HCT116 (cell line): ENCODE measurements at regions not wholly inside any gene's neighbourhood (a gene's known extent, or its start where the extent isn't known, plus 50 kb on each side); places are given as distances from the start of the nearest gene placed in this dataset. TPM values are rescaled to one million over a fixed set of nuclear protein-coding genes. Genes with fewer than 3 reads are reported as not detected.

Experiments
- ATAC-seq: fragments of 200-7000 bp; cut with Tn5 transposase; 2 replicates; pipeline ENCODE4 v1.9.1; 2020; ENCODE audit warnings: mild to moderate bottlenecking, moderate library complexity
- BruUV-seq: library from RNA; stranded (reverse); fragments of 400-500 nt; replicated peaks from 2 replicates; lab custom pipeline; 2021; lab: Mats Ljungman, UMichigan
- CTCF ChIA-PET: fragments of 300-600 bp; sonication (Branson Sonifier 250); formaldehyde crosslinking; loops from one replicate; lab custom pipeline; 2021; ENCODE audit warnings: antibody characterized with exemption; lab: Charles Lee
- POLR2A ChIA-PET: fragments of 300-600, 350-600 bp; sonication (Branson Sonifier 250); formaldehyde crosslinking; loops from one replicate; lab custom pipeline; 2021; ENCODE audit warnings: antibody characterized with exemption; lab: Charles Lee
- RAD21 ChIA-PET, 2 experiments: fragments of 300-600 bp; sonication (Branson Sonifier 250); formaldehyde crosslinking; loops; one replicate each; lab custom pipeline; 2023; ENCODE audit warnings: low total read pairs in 2 of 2; ENCODE audit not compliant: uncharacterized antibody in 2 of 2, unreplicated experiment in 2 of 2, low non-redundant PET in 1 of 2; lab: Charles Lee
- DNase-seq: peaks from one replicate; pipeline ENCODE4 v3.0.0-alpha.2; 2010; ENCODE audit warnings: low read depth, low spot score
- H2AFZ ChIP-seq: fragments of 200-600 bp; shearing (Covaris generic), sonication (generic); 2 replicates; pipeline ENCODE4 v1.6.1; 2017; ENCODE audit warnings: low read depth, mixed run types, mixed read lengths, antibody characterized with exemption, low read length; ENCODE audit not compliant: poor library complexity, severe bottlenecking
- H3K27ac ChIP-seq: 2 replicates; pipeline ENCODE4 v1.5.1; 2012; ENCODE audit warnings: low read depth, low read length
- H3K27me3 ChIP-seq: fragments of 200-600 bp; sonication (generic); 2 replicates; pipeline ENCODE4 v1.6.1; 2016; ENCODE audit warnings: mixed run types, low read length, mixed read lengths; ENCODE audit not compliant: insufficient read depth
- H3K36me3 ChIP-seq, 2 experiments: fragments of 200-500 bp in 1 of 2; fragments of 200-600 bp in 1 of 2; sonication (Bioruptor generic) in 1 of 2; sonication (generic) in 1 of 2; 2 replicates each; pipeline versions ENCODE4 v1.5.1 to v1.6.1; 2014 to 2016; ENCODE audit warnings: low read length in 2 of 2, inconsistent platforms in 1 of 2, mixed read lengths in 1 of 2, mixed run types in 1 of 2; ENCODE audit not compliant: insufficient read depth in 2 of 2, control insufficient read depth in 1 of 2
- H3K4me1 ChIP-seq, 2 experiments: fragments of 200-600 bp in 1 of 2; sonication (generic) in 1 of 2; 2 replicates each; pipeline versions ENCODE4 v1.5.1 to v1.6.1; 2012 to 2017; ENCODE audit warnings: low read length in 2 of 2, inconsistent platforms in 1 of 2, mild to moderate bottlenecking in 1 of 2, mixed read lengths in 1 of 2, mixed run types in 1 of 2, moderate library complexity in 1 of 2; ENCODE audit not compliant: insufficient read depth in 2 of 2, control insufficient read depth in 1 of 2
- H3K4me2 ChIP-seq: fragments of 200-600 bp; sonication (generic); 2 replicates; pipeline ENCODE4 v1.6.1; 2017; ENCODE audit warnings: mixed run types, low read length, mixed read lengths
- H3K4me3 ChIP-seq, 2 experiments: fragments of 200-600 bp in 1 of 2; sonication (generic) in 1 of 2; replicated peaks in 1 of 2; 2 replicates each; pipeline ENCODE4 v1.5.1; 2011 to 2016; ENCODE audit warnings: low read length in 2 of 2, control low read depth in 1 of 2, low read depth in 1 of 2, mild to moderate bottlenecking in 1 of 2, mixed read lengths in 1 of 2, mixed run types in 1 of 2
- H3K79me2 ChIP-seq: fragments of 200-600 bp; sonication (generic); 2 replicates; pipeline ENCODE4 v1.6.1; 2017; ENCODE audit warnings: mild to moderate bottlenecking, mixed run types, low read length, moderate library complexity, mixed read lengths; ENCODE audit not compliant: insufficient read depth
- H3K9ac ChIP-seq: fragments of 200-600 bp; sonication (generic); 2 replicates; pipeline ENCODE4 v1.6.1; 2016; ENCODE audit warnings: low read length, mixed read lengths
- H3K9me2 ChIP-seq: fragments of 200-600 bp; sonication (generic), shearing (Covaris generic); 2 replicates; pipeline ENCODE4 v1.6.1; 2017; ENCODE audit warnings: mixed run types, mild to moderate bottlenecking, moderate library complexity; ENCODE audit not compliant: insufficient read depth
- H3K9me3 ChIP-seq, 2 experiments: fragments of 200-500 bp in 1 of 2; fragments of 200-600 bp in 1 of 2; sonication (Bioruptor generic) in 1 of 2; sonication (generic) in 1 of 2; 2 replicates each; pipeline ENCODE4 v1.6.1; 2014 to 2017; ENCODE audit warnings: low read length in 2 of 2, mixed read lengths in 2 of 2, inconsistent platforms in 1 of 2, low read depth in 1 of 2, mild to moderate bottlenecking in 1 of 2, mixed run types in 1 of 2, moderate library complexity in 1 of 2; ENCODE audit not compliant: control insufficient read depth in 1 of 2, insufficient read depth in 1 of 2
- H4K20me1 ChIP-seq: fragments of 200-600 bp; sonication (generic), shearing (Covaris generic); 2 replicates; pipeline ENCODE4 v1.6.1; 2017; ENCODE audit warnings: mixed run types, mild to moderate bottlenecking, moderate library complexity; ENCODE audit not compliant: insufficient read depth
- CBX3 ChIP-seq: IDR thresholded peaks from 2 replicates; pipeline ENCODE4 v1.6.1; 2012; ENCODE audit warnings: low read depth
- EZH2 ChIP-seq: fragments of 200-600 bp; sonication (generic); IDR thresholded peaks from 2 replicates; pipeline ENCODE4 v1.6.1; 2017; ENCODE audit warnings: antibody characterized with exemption, mixed run types
- SIN3A ChIP-seq: IDR thresholded peaks from 2 replicates; pipeline ENCODE4 v1.6.1; 2012; ENCODE audit warnings: low read depth
- SP1 ChIP-seq: IDR thresholded peaks from 2 replicates; pipeline ENCODE4 v1.6.1; 2012; ENCODE audit warnings: low read depth
- YY1 ChIP-seq: IDR thresholded peaks from 2 replicates; pipeline ENCODE4 v1.6.1; 2011; ENCODE audit warnings: low read length, low read depth, moderate library complexity, mild to moderate bottlenecking; ENCODE audit not compliant: insufficient replicate concordance; ENCODE audit errors: extremely low read depth
- ZNF274 ChIP-seq: fragments of 200-500 bp; sonication (Bioruptor generic); IDR thresholded peaks from 2 replicates; pipeline ENCODE4 v1.6.1; 2014; ENCODE audit warnings: mild to moderate bottlenecking, low read depth, low read length, inconsistent platforms
- intact Hi-C: fragments of 100-400 bp; cut with micrococcal nuclease; formaldehyde crosslinking; loops from 2 replicates; pipeline ENCODE4 v1.10.0; 2022
- microRNA-seq: library from miRNA; unstranded; fragments of <30 nt; microRNA quantifications from one replicate; pipeline ENCODE4, GENCODE V29; 2016; ENCODE audit warnings: borderline number of aligned reads
- TF ChIP-seq, protein P1 (sequence below): IDR thresholded peaks from 2 replicates; pipeline ENCODE4 v1.6.1; 2012; ENCODE audit warnings: low read depth

GRCh38 chr16:85563034-85563433 is 50.1 kb upstream of the GSE1 start:
- no TSS peak for BruUV-seq
- CTCF ChIA-PET = interaction anchor here (1.0 to 2.5 kb wide), 8 partner anchors 9 to 147 kb away, joined by 3 to 14 read pairs (median 3); no protein-coding TSS in a partner anchor
- H3K9me3 ChIP-seq = no peaks in the 10 kb centered on the region
- TF ChIP-seq ZNF274 = no peak
- TF ChIP-seq, protein P1, sequence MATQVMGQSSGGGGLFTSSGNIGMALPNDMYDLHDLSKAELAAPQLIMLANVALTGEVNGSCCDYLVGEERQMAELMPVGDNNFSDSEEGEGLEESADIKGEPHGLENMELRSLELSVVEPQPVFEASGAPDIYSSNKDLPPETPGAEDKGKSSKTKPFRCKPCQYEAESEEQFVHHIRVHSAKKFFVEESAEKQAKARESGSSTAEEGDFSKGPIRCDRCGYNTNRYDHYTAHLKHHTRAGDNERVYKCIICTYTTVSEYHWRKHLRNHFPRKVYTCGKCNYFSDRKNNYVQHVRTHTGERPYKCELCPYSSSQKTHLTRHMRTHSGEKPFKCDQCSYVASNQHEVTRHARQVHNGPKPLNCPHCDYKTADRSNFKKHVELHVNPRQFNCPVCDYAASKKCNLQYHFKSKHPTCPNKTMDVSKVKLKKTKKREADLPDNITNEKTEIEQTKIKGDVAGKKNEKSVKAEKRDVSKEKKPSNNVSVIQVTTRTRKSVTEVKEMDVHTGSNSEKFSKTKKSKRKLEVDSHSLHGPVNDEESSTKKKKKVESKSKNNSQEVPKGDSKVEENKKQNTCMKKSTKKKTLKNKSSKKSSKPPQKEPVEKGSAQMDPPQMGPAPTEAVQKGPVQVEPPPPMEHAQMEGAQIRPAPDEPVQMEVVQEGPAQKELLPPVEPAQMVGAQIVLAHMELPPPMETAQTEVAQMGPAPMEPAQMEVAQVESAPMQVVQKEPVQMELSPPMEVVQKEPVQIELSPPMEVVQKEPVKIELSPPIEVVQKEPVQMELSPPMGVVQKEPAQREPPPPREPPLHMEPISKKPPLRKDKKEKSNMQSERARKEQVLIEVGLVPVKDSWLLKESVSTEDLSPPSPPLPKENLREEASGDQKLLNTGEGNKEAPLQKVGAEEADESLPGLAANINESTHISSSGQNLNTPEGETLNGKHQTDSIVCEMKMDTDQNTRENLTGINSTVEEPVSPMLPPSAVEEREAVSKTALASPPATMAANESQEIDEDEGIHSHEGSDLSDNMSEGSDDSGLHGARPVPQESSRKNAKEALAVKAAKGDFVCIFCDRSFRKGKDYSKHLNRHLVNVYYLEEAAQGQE = no peak
- no peak for TF ChIP-seq EZH2
- no peak for TF ChIP-seq SIN3A
- TF ChIP-seq YY1 = no peak
- TF ChIP-seq CBX3 = no peak
- no peak for TF ChIP-seq SP1
- ATAC-seq (no peak), DNase-seq (no peak)
- RAD21 ChIA-PET = no interaction called here
- H3K4me1 ChIP-seq = peaks cover 23 to 36% of the 10 kb centered on the region in 2 experiments
- POLR2A ChIA-PET = no interaction called here
- H3K27me3 ChIP-seq = no peaks in the 10 kb centered on the region
- H3K79me2 ChIP-seq = peaks cover 3% of the 10 kb centered on the region; the same call in 1 of the 2 replicates
- no peaks in the 10 kb centered on the region; the same call in 1 of the 2 replicates for H4K20me1 ChIP-seq
- no peaks in the 10 kb centered on the region for H3K36me3 ChIP-seq
- no peak overlapping the region for H3K4me2 ChIP-seq
- no peak overlapping the region for H3K4me3 ChIP-seq
- H2AFZ ChIP-seq = no peak overlapping the region
- intact Hi-C loops = no loop called here
- no peaks in the 10 kb centered on the region for H3K9me2 ChIP-seq
- H3K9ac ChIP-seq = no peak overlapping the region
- H3K27ac ChIP-seq = no peak overlapping the region

Small RNAs in the stretch of these regions (microRNA-seq; reads per million reads assigned to microRNA genes)
- not detected for gene MIR5093
